Prostate gland (tissue), 2 donors: ENCODE measurements at regions not wholly inside any gene's neighbourhood (a gene's known extent, or its start where the extent isn't known, plus 50 kb on each side); places are given as distances from the start of the nearest gene placed in this dataset.

ENCODE experiments used
- CTCF ChIP-seq, 4 experiments: fragments of 200-600 bp in 2 of 4; fragments of 450-650 bp in 2 of 4; sonication (generic) in 2 of 4; IDR thresholded peaks; 1 replicate in 3 of 4; 2 replicates in 1 of 4; pipeline ENCODE4 v1.5.1; 2016 to 2019; ENCODE audit warnings: antibody characterized with exemption in 4 of 4, mild to moderate bottlenecking in 2 of 4, moderate library complexity in 2 of 4
- POLR2A ChIP-seq: fragments of 450-650 bp; IDR thresholded peaks from one replicate; pipeline ENCODE4 v1.6.1; 2016; ENCODE audit warnings: antibody characterized with exemption, mild to moderate bottlenecking
- POLR2AphosphoS5 ChIP-seq: sonication (generic); formaldehyde crosslinking; IDR thresholded peaks from one replicate; pipeline ENCODE4 v1.6.1; 2017; ENCODE audit warnings: antibody characterized with exemption

- TF ChIP-seq CTCF (IDR thresholded peaks at IDR 0.05) (no peak), POLR2A (no peak), POLR2AphosphoS5 (no peak)
Measured at GRCh38 chr11:97237151-97237550, 847.3 kb downstream of the JRKL start.
